Suprapubic skin (tissue), 4 donors: ENCODE measurements at regions not wholly inside any gene's neighbourhood (a gene's known extent, or its start where the extent isn't known, plus 50 kb on each side); places are given as distances from the start of the nearest gene placed in this dataset.

ENCODE experiments used
- DNase-seq, 2 donors: peaks; one replicate each; pipeline ENCODE4 v3.0.0-alpha.2; 2019; ENCODE audit warnings: low spot score in 2 of 2
- H3K27ac ChIP-seq: fragments of 200-600 bp; sonication (generic); one replicate; pipeline ENCODE4 v1.5.1; 2019
- H3K27me3 ChIP-seq: fragments of 200-600 bp; sonication (generic); one replicate; pipeline ENCODE4 v1.5.1; 2019
- H3K36me3 ChIP-seq: fragments of 200-600 bp; sonication (generic); one replicate; pipeline ENCODE4 v1.5.1; 2019
- H3K4me1 ChIP-seq: fragments of 200-600 bp; sonication (generic); one replicate; pipeline ENCODE4 v1.5.1; 2019
- H3K4me3 ChIP-seq: fragments of 200-600 bp; sonication (generic); one replicate; pipeline ENCODE4 v1.5.1; 2019; ENCODE audit warnings: mild to moderate bottlenecking
- H3K9me3 ChIP-seq: fragments of 200-600 bp; sonication (generic); one replicate; pipeline ENCODE4 v1.5.1; 2019
- EP300 ChIP-seq: sonication (generic); formaldehyde crosslinking; IDR thresholded peaks from one replicate; pipeline ENCODE4 v1.6.1; 2017; ENCODE audit warnings: antibody characterized with exemption
- POLR2A ChIP-seq, 2 donors: fragments of 450-650 bp; IDR thresholded peaks; one replicate each; pipeline ENCODE4 v1.6.1; 2017; ENCODE audit warnings: antibody characterized with exemption in 2 of 2, mild to moderate bottlenecking in 2 of 2, moderate library complexity in 2 of 2
- POLR2AphosphoS5 ChIP-seq, 3 donors: sonication (generic); formaldehyde crosslinking; IDR thresholded peaks; one replicate each; pipeline ENCODE4 v1.6.1; 2017; ENCODE audit warnings: antibody characterized with exemption in 3 of 3
- WGBS: methylation state at CpG from one replicate; pipeline ENCODE4 v1.1.5; 2018; 5-methylcytosine and 5-hydroxymethylcytosine counted together
- TF ChIP-seq, protein P1 (sequence below), 2 donors: fragments of 200-600 bp in 1 of 2; fragments of 450-650 bp in 1 of 2; sonication (generic) in 1 of 2; IDR thresholded peaks; one replicate each; pipeline ENCODE4 v1.5.1; 2016 to 2019; ENCODE audit warnings: antibody characterized with exemption in 2 of 2, mild to moderate bottlenecking in 1 of 2, moderate library complexity in 1 of 2

DNA sequence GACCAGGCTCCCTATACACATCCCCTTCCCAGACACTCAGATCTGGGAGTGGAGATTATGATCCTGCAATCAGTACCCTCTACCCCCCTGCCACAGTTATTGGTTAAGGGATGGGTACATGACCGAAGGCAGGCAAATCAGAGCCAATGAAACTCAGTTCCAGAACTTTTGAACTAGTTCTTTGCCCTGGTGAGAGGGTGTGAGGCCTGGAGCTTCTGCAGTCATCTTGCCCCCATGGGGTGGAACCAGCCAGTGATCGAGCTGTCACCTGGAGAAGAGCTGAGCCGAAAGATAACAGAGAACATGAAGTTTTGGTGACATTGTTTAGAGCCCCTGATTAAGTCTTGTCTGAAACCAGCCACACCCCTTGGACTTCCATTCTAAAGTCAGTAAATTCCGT, 88.2 kb upstream of the DUSP5 start:
- no peak overlapping the region for H3K27ac ChIP-seq
- TF ChIP-seq, protein P1, sequence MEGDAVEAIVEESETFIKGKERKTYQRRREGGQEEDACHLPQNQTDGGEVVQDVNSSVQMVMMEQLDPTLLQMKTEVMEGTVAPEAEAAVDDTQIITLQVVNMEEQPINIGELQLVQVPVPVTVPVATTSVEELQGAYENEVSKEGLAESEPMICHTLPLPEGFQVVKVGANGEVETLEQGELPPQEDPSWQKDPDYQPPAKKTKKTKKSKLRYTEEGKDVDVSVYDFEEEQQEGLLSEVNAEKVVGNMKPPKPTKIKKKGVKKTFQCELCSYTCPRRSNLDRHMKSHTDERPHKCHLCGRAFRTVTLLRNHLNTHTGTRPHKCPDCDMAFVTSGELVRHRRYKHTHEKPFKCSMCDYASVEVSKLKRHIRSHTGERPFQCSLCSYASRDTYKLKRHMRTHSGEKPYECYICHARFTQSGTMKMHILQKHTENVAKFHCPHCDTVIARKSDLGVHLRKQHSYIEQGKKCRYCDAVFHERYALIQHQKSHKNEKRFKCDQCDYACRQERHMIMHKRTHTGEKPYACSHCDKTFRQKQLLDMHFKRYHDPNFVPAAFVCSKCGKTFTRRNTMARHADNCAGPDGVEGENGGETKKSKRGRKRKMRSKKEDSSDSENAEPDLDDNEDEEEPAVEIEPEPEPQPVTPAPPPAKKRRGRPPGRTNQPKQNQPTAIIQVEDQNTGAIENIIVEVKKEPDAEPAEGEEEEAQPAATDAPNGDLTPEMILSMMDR (IDR thresholded peaks at IDR 0.05) = no peak
- TF ChIP-seq POLR2AphosphoS5 (IDR thresholded peaks at IDR 0.05) (no peak), EP300 (no peak), POLR2A (IDR thresholded peaks at IDR 0.05) (no peak)
- H3K9me3 ChIP-seq = no peaks in the 10 kb centered on the region
- H3K27me3 ChIP-seq = no peaks in the 10 kb centered on the region
- no peak overlapping the region for H3K4me3 ChIP-seq
- no peaks in the 10 kb centered on the region for H3K36me3 ChIP-seq
- DNase-seq = no peak
- 95% methylated on average over 4 of the region's 4 CpGs for whole genome bisulfite sequencing
- H3K4me1 ChIP-seq = peaks cover 30% of the 10 kb centered on the region

GRCh38 chr10:110409926-110410325, 87.8 kb upstream of the DUSP5 start:
- Histone ChIP-seq H3K27me3 (no peaks in the 10 kb centered on the region), H3K27ac (no peak overlapping the region), H3K4me1 (peaks cover 33% of the 10 kb centered on the region), H3K9me3 (no peaks in the 10 kb centered on the region), H3K36me3 (no peaks in the 10 kb centered on the region), H3K4me3 (no peak overlapping the region)
- TF ChIP-seq POLR2A (IDR thresholded peaks at IDR 0.05) (no peak), EP300 (no peak), POLR2AphosphoS5 (IDR thresholded peaks at IDR 0.05) (no peak)
- TF ChIP-seq, protein P1 (IDR thresholded peaks at IDR 0.05) = no peak
- no peak for DNase-seq
- 81% methylated on average over 4 of the region's 4 CpGs for WGBS

DNA sequence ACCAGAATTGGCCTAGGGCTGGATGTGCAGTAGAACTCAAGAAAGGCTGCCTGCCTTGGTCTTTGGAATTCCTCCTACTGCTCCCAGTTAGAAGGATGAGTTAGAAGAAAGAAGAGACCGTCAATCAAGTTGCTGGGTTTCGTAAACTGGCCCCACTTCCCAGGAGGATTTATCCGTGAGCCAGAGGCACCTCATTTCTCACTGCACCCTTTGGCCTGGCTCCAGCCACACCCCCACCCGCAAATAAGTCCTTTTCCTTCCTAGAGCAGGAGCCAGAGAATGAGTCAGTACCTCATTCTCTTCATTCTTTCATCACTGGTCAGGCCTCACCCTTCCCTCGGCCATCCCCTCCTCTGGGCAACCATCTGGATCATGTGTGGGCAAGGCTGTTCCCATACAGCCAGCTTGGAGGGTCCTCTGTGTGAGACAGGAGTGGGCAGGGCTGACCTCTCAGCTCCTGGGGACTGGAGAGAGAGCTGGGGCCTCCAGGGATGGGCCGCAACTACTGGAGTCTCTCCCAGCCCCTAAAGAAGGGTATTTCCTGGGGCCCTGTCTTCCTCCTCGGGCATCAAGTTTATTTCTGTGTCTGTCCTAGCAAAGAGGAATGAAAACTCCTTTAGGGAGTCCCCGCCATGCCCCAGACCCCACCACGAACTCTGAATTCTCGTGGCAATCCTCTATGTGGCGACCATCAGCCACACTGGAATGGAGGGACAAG, 87.2 kb upstream of the DUSP5 start:
- peaks cover 35% of the 10 kb centered on the region for H3K4me1 ChIP-seq
- WGBS = 54% methylated on average over 11 of the region's 11 CpGs
- TF ChIP-seq POLR2A (IDR thresholded peaks at IDR 0.05) (no peak), POLR2AphosphoS5 (IDR thresholded peaks at IDR 0.05) (no peak), EP300 (no peak)
- TF ChIP-seq, protein P1 (IDR thresholded peaks at IDR 0.05) = no peak
- no peak overlapping the region for H3K27ac ChIP-seq
- no peaks in the 10 kb centered on the region for H3K27me3 ChIP-seq
- H3K36me3 ChIP-seq = no peaks in the 10 kb centered on the region
- DNase-seq = no peak
- H3K4me3 ChIP-seq = no peak overlapping the region
- no peaks in the 10 kb centered on the region for H3K9me3 ChIP-seq

DNA sequence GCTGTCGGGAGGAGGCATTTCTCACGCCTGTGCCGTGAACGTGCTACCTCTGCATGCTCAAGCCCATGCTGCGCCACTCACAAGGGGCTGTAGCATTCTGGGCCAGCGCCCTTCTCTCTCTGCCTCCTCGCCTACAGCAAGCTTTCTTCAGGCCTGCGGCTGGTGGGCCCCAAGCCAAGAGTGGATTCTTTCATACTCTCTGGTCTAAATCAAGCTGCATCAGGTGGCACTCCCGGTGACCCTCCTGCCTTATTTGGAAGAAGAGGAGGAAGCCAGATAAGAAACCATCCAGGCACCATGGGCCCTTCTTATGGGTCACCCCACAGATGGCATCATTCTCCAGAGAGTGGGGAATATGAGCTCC, 86.7 kb upstream of the DUSP5 start:
- no peak overlapping the region for H3K27ac ChIP-seq
- no peaks in the 10 kb centered on the region for H3K9me3 ChIP-seq
- no peak for DNase-seq
- 93% methylated on average over 6 of the region's 9 CpGs for WGBS
- no peaks in the 10 kb centered on the region for H3K36me3 ChIP-seq
- peaks cover 36% of the 10 kb centered on the region for H3K4me1 ChIP-seq
- H3K4me3 ChIP-seq = no peak overlapping the region
- TF ChIP-seq EP300 (no peak), POLR2AphosphoS5 (IDR thresholded peaks at IDR 0.05) (no peak), POLR2A (IDR thresholded peaks at IDR 0.05) (no peak)
- TF ChIP-seq, protein P1 (IDR thresholded peaks at IDR 0.05) = no peak
- H3K27me3 ChIP-seq = no peaks in the 10 kb centered on the region

- no peaks in the 10 kb centered on the region for H3K27me3 ChIP-seq
- no peak overlapping the region for H3K4me3 ChIP-seq
- H3K36me3 ChIP-seq = no peaks in the 10 kb centered on the region
- no peak for TF ChIP-seq EP300
- TF ChIP-seq, protein P1 (IDR thresholded peaks at IDR 0.05) = no peak
- no peak for TF ChIP-seq POLR2A (IDR thresholded peaks at IDR 0.05)
- no peak for TF ChIP-seq POLR2AphosphoS5 (IDR thresholded peaks at IDR 0.05)
- peaks cover 42% of the 10 kb centered on the region for H3K4me1 ChIP-seq
- no peak overlapping the region for H3K27ac ChIP-seq
- WGBS = 90% methylated on average over 2 of the region's 2 CpGs
- DNase-seq = no peak
- H3K9me3 ChIP-seq = no peaks in the 10 kb centered on the region
These were observed 84.5 kb upstream of the DUSP5 start for GRCh38 chr10:110413049-110413783.
